IMR-90 (cell line): ENCODE measurements at regions not wholly inside any gene's neighbourhood (a gene's known extent, or its start where the extent isn't known, plus 50 kb on each side); places are given as distances from the start of the nearest gene placed in this dataset.

Source experiments
- ATAC-seq: fragments of 200-7000 bp; cut with Tn5 transposase; 2 replicates; pipeline ENCODE4 v1.9.1; 2020; ENCODE audit warnings: low read depth, mild to moderate bottlenecking, moderate library complexity
- BruUV-seq: library from RNA; stranded (reverse); fragments of 400-500 nt; replicated peaks from 2 replicates; lab custom pipeline; 2021; lab: Mats Ljungman, UMichigan
- CTCF ChIA-PET: fragments of 300-600 bp; formaldehyde crosslinking; extraction: SDS; loops from one replicate; lab custom pipeline; 2021; ENCODE audit warnings: antibody characterized with exemption; lab: Yijun Ruan, JAX
- POLR2A ChIA-PET: fragments of 300-600 bp; sonication (Branson Sonifier 250); formaldehyde crosslinking; loops from one replicate; lab custom pipeline; 2022; ENCODE audit warnings: antibody characterized with exemption; ENCODE audit not compliant: unreplicated experiment; lab: Charles Lee
- DNase-seq: peaks from one replicate; pipeline ENCODE4 v3.0.0; 2013
- H2AFZ ChIP-seq: replicated peaks from 2 replicates; pipeline ENCODE3; 2013; ENCODE audit warnings: low read length, mild to moderate bottlenecking; ENCODE audit not compliant: poor library complexity
- H2AK5ac ChIP-seq: 2 replicates; pipeline ENCODE4 v1.6.1; 2013; ENCODE audit warnings: low read depth, low read length, inconsistent platforms
- H2AK9ac ChIP-seq: replicated peaks from 2 replicates; pipeline ENCODE3; 2013; ENCODE audit warnings: mild to moderate bottlenecking, low read depth, low read length, moderate library complexity; ENCODE audit not compliant: poor library complexity
- H2BK120ac ChIP-seq: 2 replicates; pipeline ENCODE4 v1.6.1; 2013; ENCODE audit warnings: low read depth, low read length, inconsistent platforms
- H2BK15ac ChIP-seq: 3 replicates; pipeline ENCODE4 v1.6.1; 2013; ENCODE audit warnings: low read depth, low read length, inconsistent platforms
- H2BK20ac ChIP-seq: 2 replicates; pipeline ENCODE4 v1.6.1; 2013; ENCODE audit warnings: low read depth, mild to moderate bottlenecking, inconsistent platforms, low read length, moderate library complexity
- H2BK5ac ChIP-seq: 2 replicates; pipeline ENCODE4 v1.6.1; 2013; ENCODE audit warnings: mild to moderate bottlenecking, low read depth, low read length, inconsistent platforms; ENCODE audit not compliant: poor library complexity, severe bottlenecking
- H3K14ac ChIP-seq: replicated peaks from 2 replicates; pipeline ENCODE4 v1.6.1; 2013; ENCODE audit warnings: low read depth, low read length, inconsistent platforms
- H3K18ac ChIP-seq: 2 replicates; pipeline ENCODE4 v1.6.1; 2013; ENCODE audit warnings: low read depth, low read length, control low read depth
- H3K23ac ChIP-seq: 2 replicates; pipeline ENCODE4 v1.6.1; 2013; ENCODE audit warnings: low read depth, low read length, inconsistent platforms
- H3K27ac ChIP-seq: 2 replicates; pipeline ENCODE4 v1.5.1; 2013; ENCODE audit warnings: mild to moderate bottlenecking, control low read depth, low read length; ENCODE audit not compliant: insufficient read depth
- H3K27me3 ChIP-seq: 2 replicates; pipeline ENCODE4 v1.6.1; 2013; ENCODE audit warnings: low read length; ENCODE audit not compliant: control insufficient read depth, insufficient read depth
- H3K36me3 ChIP-seq: 2 replicates; pipeline ENCODE4 v1.6.1; 2013; ENCODE audit warnings: low read length, mixed read lengths; ENCODE audit not compliant: control insufficient read depth, insufficient read depth
- H3K4ac ChIP-seq: 2 replicates; pipeline ENCODE4 v1.6.1; 2013; ENCODE audit warnings: low read depth, low read length, inconsistent platforms
- H3K4me1 ChIP-seq: 2 replicates; pipeline ENCODE4 v1.6.1; 2013; ENCODE audit warnings: low read length, mixed read lengths; ENCODE audit not compliant: control insufficient read depth, insufficient read depth
- H3K4me2 ChIP-seq: 2 replicates; pipeline ENCODE4 v1.6.1; 2013; ENCODE audit warnings: low read depth, mild to moderate bottlenecking, control low read depth, low read length, moderate library complexity
- H3K4me3 ChIP-seq: 2 replicates; pipeline ENCODE4 v1.5.1; 2013; ENCODE audit warnings: low read depth, mild to moderate bottlenecking, control low read depth, low read length, moderate library complexity; ENCODE audit not compliant: insufficient read depth
- H3K56ac ChIP-seq: 2 replicates; pipeline ENCODE4 v1.6.1; 2013; ENCODE audit warnings: low read length, inconsistent platforms; ENCODE audit not compliant: insufficient read depth; ENCODE audit errors: extremely low read depth
- H3K79me1 ChIP-seq, 2 experiments: 2 replicates each; pipeline ENCODE4 v1.6.1; 2013; ENCODE audit warnings: low read length in 2 of 2, inconsistent platforms in 1 of 2, low read depth in 1 of 2
- H3K9ac ChIP-seq: 2 replicates; pipeline ENCODE4 v1.6.1; 2013; ENCODE audit warnings: low read depth, low read length, control low read depth
- H3K9me1 ChIP-seq: 2 replicates; pipeline ENCODE4 v1.6.1; 2013; ENCODE audit warnings: low read length, inconsistent platforms; ENCODE audit not compliant: insufficient read depth
- H3K9me3 ChIP-seq: 2 replicates; pipeline ENCODE4 v1.6.1; 2013; ENCODE audit warnings: low read length; ENCODE audit not compliant: control insufficient read depth, insufficient read depth
- H4K20me1 ChIP-seq: 2 replicates; pipeline ENCODE4 v1.6.1; 2013; ENCODE audit warnings: low read length, inconsistent platforms; ENCODE audit not compliant: insufficient read depth
- H4K5ac ChIP-seq: 2 replicates; pipeline ENCODE4 v1.6.1; 2013; ENCODE audit warnings: mild to moderate bottlenecking, low read depth, low read length, control low read depth
- H4K8ac ChIP-seq, 2 experiments: 2 replicates each; pipeline ENCODE4 v1.6.1; 2013; ENCODE audit warnings: low read depth in 2 of 2, low read length in 2 of 2, control low read depth in 1 of 2, inconsistent platforms in 1 of 2
- H4K91ac ChIP-seq: 2 replicates; pipeline ENCODE4 v1.6.1; 2013; ENCODE audit warnings: low read depth, low read length, inconsistent platforms; ENCODE audit not compliant: insufficient read depth
- BHLHE40 ChIP-seq: fragments of 150-350 bp; IDR thresholded peaks from 2 replicates; pipeline ENCODE4 v1.6.1; 2016; ENCODE audit warnings: mild to moderate bottlenecking, low read depth, low read length
- CHD1 ChIP-seq: IDR thresholded peaks from 2 replicates; pipeline ENCODE4 v1.6.1; 2012; ENCODE audit warnings: low read depth, low read length, improper control_type of control experiment
- FOS ChIP-seq: fragments of 150-350 bp; IDR thresholded peaks from 2 replicates; pipeline ENCODE4 v1.6.1; 2016; ENCODE audit warnings: low read depth, low read length
- MAFK ChIP-seq: IDR thresholded peaks from 2 replicates; pipeline ENCODE4 v1.6.1; 2012; ENCODE audit warnings: low read depth, low read length, improper control_type of control experiment
- MAZ ChIP-seq: IDR thresholded peaks from 2 replicates; pipeline ENCODE4 v1.6.1; 2012; ENCODE audit warnings: low read depth, mild to moderate bottlenecking, low read length, improper control_type of control experiment, moderate library complexity, borderline replicate concordance
- NFE2L2 ChIP-seq: fragments of 150-350 bp; IDR thresholded peaks from 2 replicates; pipeline ENCODE4 v1.6.1; 2016; ENCODE audit warnings: low read depth, mild to moderate bottlenecking, low read length
- RFX5 ChIP-seq: IDR thresholded peaks from 2 replicates; pipeline ENCODE4 v1.8.0; 2012; ENCODE audit warnings: low read depth, mild to moderate bottlenecking, low read length, moderate library complexity
- SMC3 ChIP-seq: fragments of 150-350 bp; IDR thresholded peaks from 2 replicates; pipeline ENCODE4 v1.6.1; 2016; ENCODE audit warnings: low read depth, mild to moderate bottlenecking, antibody characterized with exemption, low read length, moderate library complexity
- WGBS, 2 experiments: methylation state at CpG; one replicate each; pipeline versions ENCODE4 v1.1.5 to v1.1.7; 2013; ENCODE audit warnings: missing lambda C conversion rate in 2 of 2; ENCODE audit not compliant: insufficient read length in 1 of 2; ENCODE audit errors: extremely low coverage in 2 of 2; 5-methylcytosine and 5-hydroxymethylcytosine counted together
- dilution Hi-C: fragments of 300-500 bp; cut with HindIII; formaldehyde crosslinking; loops from one replicate; pipeline ENCODE4 v1.14.3; 2018; ENCODE audit warnings: low sequenced_read_pairs; ENCODE audit not compliant: unreplicated experiment
- in situ Hi-C: fragments of 300-500 bp; cut with MboI; formaldehyde crosslinking; loops from 3 replicates; pipeline ENCODE4 v1.14.3; 2019; ENCODE audit warnings: low sequenced_read_pairs, inconsistent platforms, mixed read lengths
- intact Hi-C: fragments of 100-400 bp; cut with micrococcal nuclease; formaldehyde crosslinking; loops from 2 replicates; pipeline ENCODE4 v1.10.0; 2022
- TF ChIP-seq, protein P1 (sequence below): conservative IDR thresholded peaks from 2 replicates; pipeline ENCODE4 v1.5.1; 2012; ENCODE audit warnings: mild to moderate bottlenecking, low read depth, low read length, improper control_type of control experiment
- TF ChIP-seq, protein P2 (sequence below): fragments of 150-350 bp; IDR thresholded peaks from 2 replicates; pipeline ENCODE4 v1.6.1; 2016; ENCODE audit warnings: low read depth, mild to moderate bottlenecking, low read length, moderate library complexity, borderline replicate concordance

DNA sequence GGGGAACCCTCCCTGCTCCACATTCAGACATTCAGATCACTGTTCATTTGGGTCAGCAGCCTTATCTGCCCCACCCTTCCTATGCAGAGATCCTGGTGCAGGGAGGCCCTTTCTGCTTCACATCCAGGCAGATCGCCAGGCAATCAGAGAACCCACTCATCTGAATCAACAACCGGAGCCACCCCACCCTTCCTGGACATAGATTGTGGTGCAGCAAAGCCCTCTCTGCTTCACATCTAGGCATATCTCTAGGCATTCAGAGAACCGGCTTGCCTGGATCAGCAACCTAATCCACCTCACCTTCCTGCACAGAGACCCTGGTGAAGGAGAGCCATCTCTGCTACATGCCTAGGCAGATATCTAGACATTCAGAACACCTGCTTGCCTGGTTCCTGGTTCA is 184.5 kb upstream of the CNTNAP5 start:
- ATAC-seq (no peak), DNase-seq (no peak)
- H4K5ac ChIP-seq, result no peak overlapping the region
- H3K9me1 ChIP-seq, result no peaks in the 10 kb centered on the region
- no peak overlapping the region for H3K23ac ChIP-seq
- no peak overlapping the region for H3K4me3 ChIP-seq
- no peaks in the 10 kb centered on the region for H3K4me1 ChIP-seq
- dilution Hi-C loops (no loop called here), in situ Hi-C loops (no loop called here), intact Hi-C loops (no loop called here)
- H2BK15ac ChIP-seq, result no peak overlapping the region
- no peaks in the 10 kb centered on the region for H3K79me1 ChIP-seq
- no peak overlapping the region for H2BK5ac ChIP-seq
- H3K9me3 ChIP-seq, result peaks cover 13% of the 10 kb centered on the region
- H3K27ac ChIP-seq, result no peak overlapping the region
- no peak overlapping the region for H3K4me2 ChIP-seq
- no peak overlapping the region for H2AK5ac ChIP-seq
- no TSS peak for BruUV-seq
- H2AFZ ChIP-seq, result no peak overlapping the region
- H3K18ac ChIP-seq, result no peak overlapping the region
- no CpG with 5 or more reads among the region's 3 CpGs for WGBS, 2 experiments
- H3K27me3 ChIP-seq, result no peaks in the 10 kb centered on the region
- POLR2A ChIA-PET, result no interaction called here
- no peak overlapping the region for H2BK120ac ChIP-seq
- H3K4ac ChIP-seq, result no peak overlapping the region
- H3K36me3 ChIP-seq, result no peaks in the 10 kb centered on the region
- H4K8ac ChIP-seq, result no peak overlapping the region
- H4K20me1 ChIP-seq, result no peaks in the 10 kb centered on the region
- H3K56ac ChIP-seq, result no peak overlapping the region
- TF ChIP-seq BHLHE40 (no peak), RFX5 (no peak), MAZ (no peak), FOS (no peak), MAFK (no peak), SMC3 (no peak), CHD1 (no peak), NFE2L2 (no peak)
- TF ChIP-seq, protein P1, sequence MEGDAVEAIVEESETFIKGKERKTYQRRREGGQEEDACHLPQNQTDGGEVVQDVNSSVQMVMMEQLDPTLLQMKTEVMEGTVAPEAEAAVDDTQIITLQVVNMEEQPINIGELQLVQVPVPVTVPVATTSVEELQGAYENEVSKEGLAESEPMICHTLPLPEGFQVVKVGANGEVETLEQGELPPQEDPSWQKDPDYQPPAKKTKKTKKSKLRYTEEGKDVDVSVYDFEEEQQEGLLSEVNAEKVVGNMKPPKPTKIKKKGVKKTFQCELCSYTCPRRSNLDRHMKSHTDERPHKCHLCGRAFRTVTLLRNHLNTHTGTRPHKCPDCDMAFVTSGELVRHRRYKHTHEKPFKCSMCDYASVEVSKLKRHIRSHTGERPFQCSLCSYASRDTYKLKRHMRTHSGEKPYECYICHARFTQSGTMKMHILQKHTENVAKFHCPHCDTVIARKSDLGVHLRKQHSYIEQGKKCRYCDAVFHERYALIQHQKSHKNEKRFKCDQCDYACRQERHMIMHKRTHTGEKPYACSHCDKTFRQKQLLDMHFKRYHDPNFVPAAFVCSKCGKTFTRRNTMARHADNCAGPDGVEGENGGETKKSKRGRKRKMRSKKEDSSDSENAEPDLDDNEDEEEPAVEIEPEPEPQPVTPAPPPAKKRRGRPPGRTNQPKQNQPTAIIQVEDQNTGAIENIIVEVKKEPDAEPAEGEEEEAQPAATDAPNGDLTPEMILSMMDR, result no peak
- TF ChIP-seq, protein P2, sequence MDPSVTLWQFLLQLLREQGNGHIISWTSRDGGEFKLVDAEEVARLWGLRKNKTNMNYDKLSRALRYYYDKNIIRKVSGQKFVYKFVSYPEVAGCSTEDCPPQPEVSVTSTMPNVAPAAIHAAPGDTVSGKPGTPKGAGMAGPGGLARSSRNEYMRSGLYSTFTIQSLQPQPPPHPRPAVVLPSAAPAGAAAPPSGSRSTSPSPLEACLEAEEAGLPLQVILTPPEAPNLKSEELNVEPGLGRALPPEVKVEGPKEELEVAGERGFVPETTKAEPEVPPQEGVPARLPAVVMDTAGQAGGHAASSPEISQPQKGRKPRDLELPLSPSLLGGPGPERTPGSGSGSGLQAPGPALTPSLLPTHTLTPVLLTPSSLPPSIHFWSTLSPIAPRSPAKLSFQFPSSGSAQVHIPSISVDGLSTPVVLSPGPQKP, result no peak
- H2AK9ac ChIP-seq, result no peak overlapping the region
- no peak overlapping the region for H3K14ac ChIP-seq
- CTCF ChIA-PET, result no interaction called here
- H3K9ac ChIP-seq, result no peak overlapping the region
- no peak overlapping the region for H4K91ac ChIP-seq
- no peak overlapping the region for H2BK20ac ChIP-seq
